Natural killer cell treated with Interleukin-12 subunit alpha and Interleukin-12 subunit beta and Interleukin-15 and Interleukin-18, amount 100 ng/mL, for 72 hours (primary cell): ENCODE measurements at regions not wholly inside any gene's neighbourhood (a gene's known extent, or its start where the extent isn't known, plus 50 kb on each side); places are given as distances from the start of the nearest gene placed in this dataset.
"Not testable (repeated sequence)": the region's sequence is repeated elsewhere in the genome, so short reads cannot be mapped to it uniquely, and the experiment has no call there.

Experiments
- ATAC-seq, 2 donors: fragments of 150-1000 bp; cut with Tn5 transposase in 1 of 2; sonication (Bioruptor Pico), chemical (Tn5 transposase) in 1 of 2; 2 replicates each; pipeline ENCODE4 v1.10.0; 2021
- DNase-seq: peaks from one replicate; pipeline ENCODE4 v3.0.0; 2022; ENCODE audit warnings: low spot score
- H3K27ac Mint-ChIP-seq, 2 donors: 1 replicate in 1 of 2; 2 replicates in 1 of 2; pipeline ENCODE4 v1.8.0; 2022; ENCODE audit warnings: mixed read lengths in 2 of 2, mild to moderate bottlenecking in 1 of 2, moderate library complexity in 1 of 2
- H3K27me3 Mint-ChIP-seq, 2 donors: 1 replicate in 1 of 2; 2 replicates in 1 of 2; pipeline ENCODE4 v1.8.0; 2022; ENCODE audit warnings: mixed read lengths in 2 of 2
- H3K36me3 Mint-ChIP-seq: one replicate; pipeline ENCODE4 v1.8.0; 2022; ENCODE audit warnings: mixed read lengths
- H3K4me1 Mint-ChIP-seq, 2 donors: 1 replicate in 1 of 2; 2 replicates in 1 of 2; pipeline ENCODE4 v1.8.0; 2022; ENCODE audit warnings: low read depth in 2 of 2, mixed read lengths in 2 of 2, mild to moderate bottlenecking in 1 of 2
- H3K4me3 Mint-ChIP-seq: one replicate; pipeline ENCODE4 v1.8.0; 2022; ENCODE audit warnings: mixed read lengths
- H3K9me3 Mint-ChIP-seq: 2 replicates; pipeline ENCODE4 v1.8.0; 2022; ENCODE audit warnings: mixed read lengths

DNA sequence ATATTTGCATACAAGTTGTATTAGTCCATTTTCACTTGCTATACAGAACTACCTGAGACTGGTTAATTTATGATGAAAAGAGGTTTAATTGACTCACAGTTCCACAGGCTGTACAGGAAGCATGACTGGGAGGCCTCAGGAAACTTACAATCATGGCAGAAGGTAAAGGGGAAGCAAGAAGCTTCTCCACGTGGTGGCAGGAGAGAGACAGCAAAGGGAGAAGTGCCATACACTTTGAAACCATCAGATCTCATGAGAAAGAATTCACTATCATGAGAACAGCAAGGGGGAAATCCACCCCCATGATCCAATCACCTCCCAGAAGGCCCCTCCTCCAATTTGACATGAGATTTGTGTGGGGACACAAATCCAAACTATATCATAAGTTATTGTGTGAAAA, 506.7 kb upstream of the DPH6 start:
- not testable (repeated sequence) for H3K27me3 Mint-ChIP-seq, H3K4me3 Mint-ChIP-seq, ATAC-seq

DNA sequence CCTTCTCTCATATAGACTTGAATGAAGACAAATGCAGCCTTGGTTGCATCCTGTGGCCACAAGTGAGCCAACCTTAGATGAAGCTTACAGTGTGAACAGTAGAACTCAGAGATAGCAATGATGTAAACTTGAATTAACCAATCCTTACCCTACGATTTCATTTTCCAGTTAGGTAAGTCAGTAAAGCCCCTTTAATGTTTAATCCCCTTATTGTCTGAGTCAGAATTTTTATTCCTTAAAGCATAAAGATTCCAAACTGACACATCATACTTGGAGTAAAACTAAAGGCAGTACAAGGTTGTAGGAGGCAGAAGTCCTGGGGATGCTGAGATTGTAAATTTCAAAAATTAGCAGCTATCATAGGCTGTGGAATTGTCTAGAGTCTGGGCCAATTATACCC, 507.8 kb upstream of the DPH6 start:
- Mint-ChIP-seq H3K4me1 (no peaks in the 10 kb centered on the region), H3K27ac (no peak overlapping the region), H3K27me3 (no peaks in the 10 kb centered on the region), H3K9me3 (peaks cover 18% of the 10 kb centered on the region), H3K36me3 (no peaks in the 10 kb centered on the region), H3K4me3 (no peak overlapping the region)
- ATAC-seq (no peak), DNase-seq (no peak)

More for the DNA sequence above, 506.7 kb upstream of the DPH6 start:
- peaks cover 12% of the 10 kb centered on the region for H3K9me3 Mint-ChIP-seq
- not testable (repeated sequence) for H3K27ac Mint-ChIP-seq, H3K4me1 Mint-ChIP-seq, H3K36me3 Mint-ChIP-seq, DNase-seq

DNA sequence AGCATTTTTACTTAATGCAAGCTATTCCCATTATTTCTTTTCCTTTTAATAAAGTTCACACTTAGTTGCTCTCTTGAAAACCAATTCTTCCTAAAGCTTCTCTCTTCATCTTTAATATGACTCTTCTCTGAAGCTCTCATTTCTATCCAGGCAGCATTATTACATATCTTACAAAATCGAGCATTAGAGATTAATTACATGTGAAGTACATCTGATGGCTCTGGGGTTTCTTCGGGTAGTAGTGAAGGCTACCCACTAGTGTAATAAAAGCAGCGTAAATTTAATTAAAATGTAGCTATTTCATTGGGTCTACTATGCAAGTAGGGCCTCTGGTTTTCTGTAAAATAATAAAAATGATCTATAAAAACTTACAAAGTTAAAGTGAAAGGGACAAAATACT, 513.6 kb upstream of the DPH6 start:
- Mint-ChIP-seq H3K27me3 (no peaks in the 10 kb centered on the region), H3K4me3 (no peak overlapping the region), H3K27ac (no peak overlapping the region), H3K4me1 (no peaks in the 10 kb centered on the region), H3K36me3 (no peaks in the 10 kb centered on the region), H3K9me3 (peaks cover 12% of the 10 kb centered on the region)
- no peak for ATAC-seq
- no peak for DNase-seq

DNA sequence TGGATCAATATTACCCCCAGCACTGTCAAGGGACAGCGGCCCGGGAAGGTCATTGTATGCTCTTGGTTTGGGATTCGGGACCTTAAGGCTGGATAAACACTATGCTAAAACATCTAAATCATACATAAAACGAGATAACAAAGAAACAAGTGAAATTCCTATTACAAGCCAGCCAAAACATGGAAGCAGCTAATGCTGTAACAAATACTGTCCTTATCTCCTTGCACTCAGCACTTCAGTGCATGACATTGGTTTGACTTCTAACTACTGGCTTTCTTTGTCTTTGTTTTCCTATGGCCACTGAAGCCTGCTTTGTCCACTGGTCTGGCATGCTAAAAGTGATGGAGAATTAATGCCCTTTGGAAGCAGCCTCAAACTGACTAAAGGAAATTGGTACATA, 516.4 kb upstream of the DPH6 start:
- no peaks in the 10 kb centered on the region for H3K4me1 Mint-ChIP-seq
- H3K4me3 Mint-ChIP-seq = no peak overlapping the region
- no peak for DNase-seq
- no peak for ATAC-seq
- no peak overlapping the region for H3K27ac Mint-ChIP-seq
- no peaks in the 10 kb centered on the region for H3K27me3 Mint-ChIP-seq
- H3K36me3 Mint-ChIP-seq = no peaks in the 10 kb centered on the region
- H3K9me3 Mint-ChIP-seq = peaks cover 6% of the 10 kb centered on the region

DNA sequence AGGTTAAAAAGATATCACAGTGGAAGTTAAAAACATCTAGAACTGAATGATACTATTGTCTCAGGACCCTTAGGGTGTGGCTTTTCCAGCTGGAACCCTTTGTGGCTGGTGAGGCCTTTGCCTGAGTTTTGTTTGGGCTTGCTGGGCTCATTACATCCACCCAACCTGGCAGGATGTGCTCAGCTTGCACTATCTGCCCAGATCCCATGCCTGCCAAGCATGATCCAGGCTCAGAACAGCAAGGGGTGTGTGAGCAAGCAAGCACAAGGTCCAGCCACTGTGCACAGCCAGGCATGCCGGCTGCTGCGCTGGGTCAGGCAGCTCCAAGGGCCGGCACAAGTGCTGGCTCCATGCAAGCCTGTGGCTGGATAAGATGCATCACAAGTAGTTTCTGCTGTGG, 512.7 kb upstream of the CDIN1 start:
- H3K4me3 Mint-ChIP-seq = no peak overlapping the region
- H3K27me3 Mint-ChIP-seq = no peaks in the 10 kb centered on the region
- peaks cover 6% of the 10 kb centered on the region for H3K9me3 Mint-ChIP-seq

DNA sequence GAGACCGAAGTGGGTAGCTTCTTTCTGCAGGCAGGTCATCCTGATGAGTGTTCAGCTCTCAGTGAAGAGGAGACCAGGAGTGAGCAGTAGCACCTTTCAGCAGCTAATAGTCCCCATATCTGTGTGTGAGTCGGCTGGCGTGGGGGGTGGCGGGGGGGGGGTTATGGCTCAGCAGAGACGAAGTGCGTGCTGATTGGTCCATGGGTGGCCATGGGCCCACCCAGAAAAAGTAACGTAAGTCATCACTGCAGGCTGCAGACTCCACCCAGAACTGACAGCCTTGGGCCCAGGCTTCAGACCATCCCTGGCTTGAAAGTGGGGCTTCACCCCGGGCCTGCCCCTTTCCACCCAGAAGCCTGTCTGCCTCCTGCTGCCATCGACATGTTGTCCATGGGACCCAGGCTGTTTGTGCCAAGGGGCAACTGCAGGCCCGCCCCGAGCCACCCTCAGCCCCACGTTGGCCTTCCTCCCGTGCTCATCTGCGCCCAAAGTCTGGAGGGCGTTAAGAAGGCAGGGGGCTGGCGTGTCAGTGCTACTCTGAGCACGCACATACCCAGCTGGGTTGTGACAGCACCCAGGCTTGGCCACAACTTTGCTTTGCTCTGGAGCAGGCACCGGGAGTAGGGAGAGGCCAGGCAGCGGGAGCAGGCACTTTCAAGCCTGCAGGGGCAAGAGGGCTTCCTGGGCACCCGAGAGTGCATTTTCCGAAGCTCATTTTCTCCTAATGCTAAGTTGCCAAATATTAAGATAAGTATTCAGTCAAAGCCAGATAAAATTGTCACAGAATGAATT, 511.7 kb upstream of the CDIN1 start:
- Mint-ChIP-seq H3K27me3 (no peaks in the 10 kb centered on the region), H3K27ac (no peak overlapping the region), H3K4me1 (no peaks in the 10 kb centered on the region), H3K9me3 (peaks cover 9% of the 10 kb centered on the region), H3K36me3 (no peaks in the 10 kb centered on the region), H3K4me3 (no peak overlapping the region)
- DNase-seq = no peak
- no peak for ATAC-seq

More for the DNA sequence above, 512.7 kb upstream of the CDIN1 start:
- no peak for DNase-seq
- Mint-ChIP-seq H3K4me1 (no peaks in the 10 kb centered on the region), H3K27ac (no peak overlapping the region), H3K36me3 (no peaks in the 10 kb centered on the region)
- ATAC-seq = no peak

DNA sequence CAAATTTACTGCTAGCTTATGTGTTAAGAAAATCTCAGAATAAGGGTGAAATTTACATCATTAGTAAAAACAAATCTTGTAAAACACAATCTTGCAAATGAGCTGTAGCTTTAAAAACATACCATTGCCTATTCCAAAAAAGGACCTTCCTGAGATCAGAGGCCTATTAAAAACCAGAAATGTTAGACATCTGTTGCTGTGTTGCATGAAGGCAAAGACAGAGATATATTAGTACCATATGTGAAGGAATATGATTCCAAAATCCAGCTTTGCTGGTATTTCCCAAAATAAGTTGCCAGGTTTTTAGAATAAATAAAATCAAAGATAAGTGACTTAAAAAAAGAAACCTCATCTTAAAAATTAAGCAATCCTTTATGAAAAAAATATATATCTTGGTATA, 504.1 kb upstream of the CDIN1 start:
- ATAC-seq = no peak

DNA sequence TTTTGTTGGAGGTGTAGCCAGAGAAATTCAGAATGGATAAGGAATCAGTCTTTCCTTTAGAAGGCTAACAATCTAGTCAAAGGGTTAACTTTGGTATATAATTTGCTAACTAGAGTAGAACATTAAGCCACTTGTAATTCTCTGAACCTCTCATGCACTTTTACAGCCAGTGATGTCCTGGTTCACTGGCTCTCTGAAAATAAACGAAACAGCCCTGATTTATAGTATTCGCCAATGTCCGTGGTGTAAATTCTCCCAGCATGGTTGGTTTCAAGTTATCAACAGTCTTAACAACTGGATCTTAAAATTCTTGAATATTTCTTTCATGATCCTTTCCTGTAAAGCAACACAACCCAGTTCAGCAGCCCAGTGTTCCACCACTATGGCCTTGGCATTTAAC, 500.4 kb upstream of the CDIN1 start:
- peaks cover 26% of the 10 kb centered on the region for H3K9me3 Mint-ChIP-seq
- peaks cover 8% of the 10 kb centered on the region for H3K36me3 Mint-ChIP-seq
- DNase-seq (no peak), ATAC-seq (no peak)
- no peaks in the 10 kb centered on the region for H3K4me1 Mint-ChIP-seq
- H3K27me3 Mint-ChIP-seq = no peaks in the 10 kb centered on the region
- H3K4me3 Mint-ChIP-seq = no peak overlapping the region
- H3K27ac Mint-ChIP-seq = no peak overlapping the region

More for the DNA sequence above, 504.1 kb upstream of the CDIN1 start:
- no peak overlapping the region for H3K27ac Mint-ChIP-seq
- no peak overlapping the region for H3K4me3 Mint-ChIP-seq
- no peak for DNase-seq
- peaks cover 10% of the 10 kb centered on the region for H3K9me3 Mint-ChIP-seq
- H3K27me3 Mint-ChIP-seq = no peaks in the 10 kb centered on the region
- H3K36me3 Mint-ChIP-seq = peaks cover 4% of the 10 kb centered on the region
- H3K4me1 Mint-ChIP-seq = no peaks in the 10 kb centered on the region

DNA sequence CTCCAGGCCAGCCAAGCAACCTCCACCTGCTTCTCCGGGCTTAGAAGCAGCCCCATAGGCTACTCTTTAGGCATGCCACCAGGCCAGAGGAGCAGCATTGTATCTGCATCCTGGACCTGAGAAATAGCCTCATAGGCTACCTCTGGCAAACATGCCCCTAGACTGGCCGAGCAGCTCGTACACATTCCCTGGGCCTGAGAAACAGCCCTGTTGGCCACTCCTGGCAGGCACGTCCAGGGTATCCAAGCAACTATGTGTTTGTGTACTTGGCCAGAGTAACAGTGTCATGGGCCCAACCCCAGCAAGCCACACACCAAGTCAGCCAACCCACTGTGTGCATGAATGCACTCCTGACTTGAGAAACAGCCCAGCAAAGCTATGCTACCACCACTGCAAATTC, 498.7 kb upstream of the CDIN1 start:
- H3K27me3 Mint-ChIP-seq = no peaks in the 10 kb centered on the region

DNA sequence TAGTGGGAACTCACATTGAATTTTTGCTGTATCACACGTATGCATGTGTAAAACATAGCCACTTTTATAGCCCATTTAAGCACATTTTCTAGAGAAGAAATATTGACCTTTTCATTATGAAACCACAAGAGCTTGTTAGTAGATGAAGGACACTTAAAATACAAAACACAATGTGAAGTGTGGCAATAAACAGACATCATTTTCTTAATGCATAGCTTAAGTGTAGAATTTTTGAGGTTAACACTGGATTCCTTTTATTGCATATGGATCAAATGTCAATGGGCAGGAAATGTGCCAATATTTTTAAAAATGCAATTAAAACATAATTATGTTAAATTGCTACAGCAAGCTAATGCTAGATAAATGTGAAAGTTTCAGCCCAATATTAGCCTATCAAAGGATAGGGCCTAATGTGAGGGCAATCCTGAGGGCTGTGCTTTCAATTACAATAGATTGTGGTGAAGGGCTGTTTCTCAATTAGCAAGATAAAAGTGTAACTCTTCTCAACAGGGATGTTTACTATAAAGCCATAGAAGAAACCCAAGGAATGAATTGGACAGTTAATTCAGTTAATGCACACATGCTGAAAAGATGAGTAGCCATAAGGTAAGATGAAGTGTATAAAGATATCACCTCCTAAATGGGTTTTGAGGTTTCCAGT, 489.0 kb upstream of the CDIN1 start:
- ATAC-seq (no peak), DNase-seq (no peak)
- no peaks in the 10 kb centered on the region for H3K27me3 Mint-ChIP-seq
- no peak overlapping the region for H3K27ac Mint-ChIP-seq
- H3K9me3 Mint-ChIP-seq = peaks cover 23% of the 10 kb centered on the region
- no peak overlapping the region for H3K4me3 Mint-ChIP-seq
- H3K36me3 Mint-ChIP-seq = no peaks in the 10 kb centered on the region
- H3K4me1 Mint-ChIP-seq = no peaks in the 10 kb centered on the region

More for the DNA sequence above, 498.7 kb upstream of the CDIN1 start:
- Mint-ChIP-seq H3K9me3 (peaks cover 30% of the 10 kb centered on the region), H3K4me1 (no peaks in the 10 kb centered on the region), H3K4me3 (no peak overlapping the region), H3K27ac (no peak overlapping the region), H3K36me3 (peaks cover 8% of the 10 kb centered on the region)
- ATAC-seq = no peak
- DNase-seq = no peak

DNA sequence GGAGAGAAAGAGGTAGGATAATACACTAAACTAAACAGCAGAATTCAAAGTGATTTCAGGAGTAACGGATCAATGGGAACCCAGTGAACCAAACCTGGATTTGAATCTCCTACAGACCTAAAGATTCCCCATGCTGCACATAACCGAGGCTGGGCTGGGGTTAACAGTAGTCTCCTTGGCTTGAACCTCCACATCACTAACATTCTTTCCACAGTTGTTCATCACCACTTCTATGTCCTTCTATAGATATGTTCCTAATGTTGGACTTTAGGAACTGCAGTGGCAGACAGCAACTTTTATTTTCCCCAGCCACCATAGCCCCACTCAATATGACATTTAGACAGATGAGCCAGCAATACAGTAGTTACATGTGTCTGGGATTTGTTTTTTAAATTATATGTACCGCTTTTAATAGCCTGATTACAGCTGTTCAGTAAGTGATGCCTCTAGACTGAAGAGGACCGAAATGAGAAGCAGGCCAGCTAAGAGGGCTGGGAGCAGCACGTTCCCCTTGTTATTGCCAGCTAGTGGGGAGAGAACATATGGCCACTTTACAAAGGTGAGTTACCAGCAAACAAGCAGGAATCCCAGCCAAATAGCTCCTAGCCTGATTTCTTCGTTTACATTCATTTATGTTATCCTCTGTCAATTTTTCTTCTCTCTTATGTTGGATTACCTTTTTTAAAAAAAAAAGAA, 472.6 kb upstream of the CDIN1 start:
- DNase-seq = no peak
- H3K9me3 Mint-ChIP-seq = peaks cover 4% of the 10 kb centered on the region
- H3K36me3 Mint-ChIP-seq = no peaks in the 10 kb centered on the region
- no peaks in the 10 kb centered on the region for H3K4me1 Mint-ChIP-seq
- H3K4me3 Mint-ChIP-seq = no peak overlapping the region
- no peaks in the 10 kb centered on the region for H3K27me3 Mint-ChIP-seq
- no peak for ATAC-seq
- no peak overlapping the region for H3K27ac Mint-ChIP-seq

DNA sequence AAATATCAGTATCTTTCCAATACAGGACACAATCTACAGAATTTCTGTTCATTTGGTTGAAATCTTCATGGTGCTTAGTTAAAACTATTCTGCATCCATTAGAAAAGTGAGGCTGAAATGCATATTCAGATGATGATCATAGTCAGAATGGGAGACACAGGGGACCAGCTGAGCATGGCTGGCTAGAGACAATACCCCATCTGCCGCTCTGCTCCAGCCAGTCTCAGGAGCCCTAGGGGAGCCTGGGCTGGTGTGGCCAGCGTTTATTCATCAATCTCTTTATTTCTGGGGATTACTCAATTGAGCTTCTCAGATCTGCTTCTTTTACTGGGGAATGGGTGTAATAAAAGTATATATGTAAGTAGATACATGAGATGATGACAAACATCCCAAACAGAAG, 470.9 kb upstream of the CDIN1 start:
- H3K27me3 Mint-ChIP-seq = no peaks in the 10 kb centered on the region
- peaks cover 4% of the 10 kb centered on the region for H3K9me3 Mint-ChIP-seq
- no peaks in the 10 kb centered on the region for H3K4me1 Mint-ChIP-seq
- H3K27ac Mint-ChIP-seq = no peak overlapping the region
- no peak for ATAC-seq
- H3K4me3 Mint-ChIP-seq = no peak overlapping the region
- H3K36me3 Mint-ChIP-seq = no peaks in the 10 kb centered on the region
- DNase-seq = no peak

DNA sequence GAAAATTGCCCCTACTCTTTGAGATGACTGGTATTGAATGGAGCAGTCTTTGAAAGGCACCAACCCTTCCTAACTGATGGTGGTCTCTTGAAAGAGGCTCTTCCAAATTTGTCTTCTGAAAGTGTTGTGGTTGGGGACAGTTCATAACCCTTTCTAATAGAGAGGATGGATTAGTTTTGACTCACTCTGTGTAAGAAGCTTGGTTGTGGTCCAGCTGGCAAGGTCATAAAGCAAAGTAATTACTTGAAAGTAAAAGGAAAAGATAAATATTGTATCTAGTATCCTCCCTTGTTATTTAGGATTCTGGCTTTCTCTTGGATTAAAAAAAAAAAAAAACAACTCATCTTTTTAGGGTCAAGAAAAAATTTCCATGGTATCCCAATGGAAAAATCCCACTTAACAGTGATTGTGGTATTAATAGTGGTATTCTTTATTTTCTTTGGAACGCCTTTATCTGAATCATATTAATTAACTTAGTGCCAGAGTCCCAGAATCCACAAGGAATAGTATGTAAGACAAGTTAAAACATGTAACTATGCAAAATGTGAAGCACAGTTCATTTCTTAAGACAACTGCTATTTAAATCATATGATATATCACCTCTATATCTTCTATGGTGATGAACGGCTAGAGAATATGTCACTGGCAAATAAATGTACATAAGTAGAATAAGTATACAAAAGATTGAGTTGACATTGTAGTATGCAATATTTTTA, 469.3 kb upstream of the CDIN1 start:
- Mint-ChIP-seq H3K4me3 (no peak overlapping the region), H3K9me3 (peaks cover 5% of the 10 kb centered on the region), H3K27ac (no peak overlapping the region), H3K36me3 (no peaks in the 10 kb centered on the region), H3K27me3 (no peaks in the 10 kb centered on the region), H3K4me1 (no peaks in the 10 kb centered on the region)
- DNase-seq = no peak
- ATAC-seq = no peak

DNA sequence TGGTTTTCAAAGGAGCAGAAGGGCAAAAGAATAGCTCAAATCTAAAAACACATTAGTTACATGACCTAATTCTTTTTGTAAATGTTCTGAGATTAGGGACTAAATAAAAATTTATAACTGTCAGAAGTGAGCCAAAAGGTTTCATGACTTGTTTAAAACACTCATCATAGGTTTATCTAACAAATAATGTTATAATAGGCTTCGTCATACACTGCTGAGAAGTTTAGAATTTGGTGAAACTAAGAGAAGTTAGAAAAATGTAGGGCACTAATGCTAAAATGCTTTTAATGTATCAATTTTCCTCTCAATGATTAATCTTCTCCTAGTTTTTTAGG, 468.8 kb upstream of the CDIN1 start:
- DNase-seq = no peak
- H3K27ac Mint-ChIP-seq = no peak overlapping the region
- H3K4me3 Mint-ChIP-seq = no peak overlapping the region
- no peak for ATAC-seq
- no peaks in the 10 kb centered on the region for H3K36me3 Mint-ChIP-seq
- H3K4me1 Mint-ChIP-seq = no peaks in the 10 kb centered on the region
- H3K27me3 Mint-ChIP-seq = no peaks in the 10 kb centered on the region
- H3K9me3 Mint-ChIP-seq = peaks cover 8% of the 10 kb centered on the region
